ENCODE measurements at regions not wholly inside any gene's neighbourhood (a gene's known extent, or its start where the extent isn't known, plus 50 kb on each side); places are given as distances from the start of the nearest gene placed in this dataset.

DNA sequence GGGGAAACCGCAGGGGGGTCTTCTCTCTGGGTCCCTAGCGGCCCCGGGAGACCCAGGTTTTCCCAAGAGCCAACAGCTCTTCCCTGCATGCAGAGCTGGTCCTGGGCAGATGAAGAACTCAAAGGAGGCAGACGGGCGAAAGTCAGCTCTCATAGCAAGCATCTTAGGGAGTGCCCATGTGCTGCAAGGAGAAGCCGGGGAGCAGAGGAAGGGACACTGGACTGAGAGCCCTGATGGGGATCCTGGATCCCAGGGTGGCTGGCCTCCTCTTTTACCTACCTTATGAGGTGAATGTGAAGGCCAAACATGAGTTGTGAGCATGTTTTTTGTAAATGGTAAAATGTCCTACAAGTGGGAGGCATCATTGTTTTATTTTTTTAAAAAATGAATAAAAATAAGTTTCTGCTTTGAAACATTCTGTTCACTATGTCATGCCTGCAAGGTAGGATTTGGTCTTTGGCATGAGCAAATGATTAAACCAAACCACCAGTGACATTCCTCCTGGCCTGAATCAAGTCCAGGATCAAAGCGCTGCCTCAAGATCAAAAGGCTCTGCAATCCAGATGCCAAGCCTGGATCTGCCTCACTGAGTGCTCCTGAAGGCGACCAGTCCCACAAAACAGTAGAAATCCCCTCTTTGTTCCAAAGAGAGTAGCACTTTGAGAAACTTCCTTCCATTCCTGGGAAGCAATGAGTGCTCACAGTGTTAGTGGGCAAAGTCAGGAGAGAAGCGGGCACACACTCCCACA is 92.2 kb upstream of the SERP2 start:
- Histone ChIP-seq H3K4me1 (ENCODE audit: insufficient read depth, low read length) (no peaks in the 10 kb centered on the region), H3K9ac (ENCODE audit: extremely low read depth, insufficient read length, low read length) (no peak overlapping the region), H2BK20ac (ENCODE audit: low read depth, low read length, poor library complexity, severe bottlenecking) (no peak overlapping the region), H2AFZ (ENCODE audit: low read length) (no peak overlapping the region), H3K18ac (ENCODE audit: insufficient read length, low read depth, low read length) (no peak overlapping the region), H2BK120ac (ENCODE audit: low read depth, low read length, poor library complexity, severe bottlenecking) (no peak overlapping the region), H4K5ac (ENCODE audit: insufficient read length, low read depth, low read length) (no peak overlapping the region), H2BK12ac (ENCODE audit: insufficient read length, low read depth, low read length) (no peak overlapping the region), H3K27me3 (ENCODE audit: insufficient read depth, low read length) (no peaks in the 10 kb centered on the region), H3K27ac (ENCODE audit: insufficient read length, low read depth, low read length) (no peak overlapping the region), H3K56ac (ENCODE audit: insufficient read length, low read depth, low read length) (no peak overlapping the region), H2AK5ac (ENCODE audit: insufficient read length, low read length) (no peak overlapping the region), H3K9me3 (ENCODE audit: control insufficient read depth, low read depth, low read length) (no peaks in the 10 kb centered on the region), H3K4me2 (ENCODE audit: insufficient read depth, insufficient read length, low read length) (no peak overlapping the region), H4K20me1 (ENCODE audit: control insufficient read depth, insufficient read depth, insufficient read length) (no peaks in the 10 kb centered on the region), H3K4ac (ENCODE audit: low read depth, low read length) (no peak overlapping the region), H3K23ac (ENCODE audit: insufficient read length, low read depth, low read length) (no peak overlapping the region), H2BK15ac (ENCODE audit: low read depth, low read length) (no peak overlapping the region), H4K8ac (replicated peaks; ENCODE audit: insufficient read length, low read depth, low read length) (no peak overlapping the region), H3K79me2 (ENCODE audit: insufficient read depth, low read length) (no peaks in the 10 kb centered on the region), H2BK5ac (ENCODE audit: insufficient read length, low read length) (no peak overlapping the region), H3K23me2 (ENCODE audit: insufficient read length, low read depth, low read length, poor library complexity, severe bottlenecking) (no peaks in the 10 kb centered on the region), H3K79me1 (ENCODE audit: insufficient read depth, low read depth, low read length, poor library complexity, severe bottlenecking) (no peaks in the 10 kb centered on the region), H3K14ac (ENCODE audit: insufficient read depth, low read length) (no peak overlapping the region), H3T11ph (ENCODE audit: low read length) (no peak overlapping the region), H4K91ac (ENCODE audit: insufficient read length, low read depth, low read length) (no peak overlapping the region)
- H3K4me3 Mint-ChIP-seq = no peak overlapping the region
- H3K4me1 Mint-ChIP-seq = peaks cover 5 to 13% of the 10 kb centered on the region in 2 experiments
- no CpG with 5 or more reads among the region's 9 CpGs for WGBS (ENCODE audit: extremely low coverage, insufficient read length, low lambda C conversion rate)
- H3K27me3 Mint-ChIP-seq (ENCODE audit: low read depth) = peaks cover 4% of the 10 kb centered on the region
- no peaks in the 10 kb centered on the region for H3K36me3 Mint-ChIP-seq (ENCODE audit: insufficient read depth in 1 of 3, low read depth in 3 of 3)
- H3K9me3 Mint-ChIP-seq = peaks cover 0 to 3% of the 10 kb centered on the region in 2 experiments; a peak in 3 of 5 replicates
- TF ChIP-seq CTCF (conservative IDR thresholded peaks at IDR 0.05) = no peak
- no peak overlapping the region for H3K27ac Mint-ChIP-seq
- DNase-seq = no peak

Data from H9 (cell line).